ENCODE measurements at regions not wholly inside any gene's neighbourhood (a gene's known extent, or its start where the extent isn't known, plus 50 kb on each side); places are given as distances from the start of the nearest gene placed in this dataset.

DNA sequence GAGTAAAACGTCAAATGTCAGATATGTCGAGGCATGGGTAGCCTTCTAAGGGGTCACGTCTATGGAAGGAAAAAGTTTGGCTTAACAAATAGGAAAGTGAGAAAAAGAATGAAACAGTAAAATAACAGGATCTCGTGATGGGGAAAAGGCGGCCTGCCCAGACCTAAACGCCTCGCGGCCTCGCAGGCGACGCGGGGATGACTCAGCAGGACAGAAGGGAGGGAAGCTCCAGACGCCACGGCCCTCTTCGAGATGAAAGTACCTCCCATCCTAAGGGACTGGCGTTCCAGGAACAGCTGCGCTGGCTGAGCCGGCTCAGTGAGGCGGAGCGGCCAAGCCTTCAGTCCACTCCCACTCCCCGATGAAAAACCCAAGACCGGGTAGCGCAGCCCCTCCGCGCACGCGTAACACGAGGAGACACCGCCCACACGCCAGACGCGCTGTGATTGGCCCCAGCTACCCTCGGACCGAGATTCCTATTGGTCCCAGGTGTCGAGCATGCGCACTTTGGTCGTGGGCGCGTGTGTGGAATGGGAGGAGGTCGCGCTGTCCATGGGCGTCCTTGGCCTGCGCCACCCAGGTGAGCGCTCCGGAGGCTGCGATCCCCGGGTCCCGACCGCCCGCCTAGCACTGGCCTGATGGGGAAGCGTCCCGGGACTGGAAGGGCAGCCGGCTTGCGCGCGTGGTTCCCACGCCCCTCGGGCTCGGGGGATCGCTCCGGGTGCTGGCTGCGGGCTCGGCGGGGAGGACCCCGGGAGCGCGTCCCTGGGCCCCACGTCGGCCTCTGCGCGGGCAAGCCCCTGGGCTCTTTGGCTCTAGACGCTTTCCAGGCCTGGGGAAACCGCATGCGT is 588.5 kb downstream of the MTRR start (continued):
- TF ChIP-seq, protein P1, sequence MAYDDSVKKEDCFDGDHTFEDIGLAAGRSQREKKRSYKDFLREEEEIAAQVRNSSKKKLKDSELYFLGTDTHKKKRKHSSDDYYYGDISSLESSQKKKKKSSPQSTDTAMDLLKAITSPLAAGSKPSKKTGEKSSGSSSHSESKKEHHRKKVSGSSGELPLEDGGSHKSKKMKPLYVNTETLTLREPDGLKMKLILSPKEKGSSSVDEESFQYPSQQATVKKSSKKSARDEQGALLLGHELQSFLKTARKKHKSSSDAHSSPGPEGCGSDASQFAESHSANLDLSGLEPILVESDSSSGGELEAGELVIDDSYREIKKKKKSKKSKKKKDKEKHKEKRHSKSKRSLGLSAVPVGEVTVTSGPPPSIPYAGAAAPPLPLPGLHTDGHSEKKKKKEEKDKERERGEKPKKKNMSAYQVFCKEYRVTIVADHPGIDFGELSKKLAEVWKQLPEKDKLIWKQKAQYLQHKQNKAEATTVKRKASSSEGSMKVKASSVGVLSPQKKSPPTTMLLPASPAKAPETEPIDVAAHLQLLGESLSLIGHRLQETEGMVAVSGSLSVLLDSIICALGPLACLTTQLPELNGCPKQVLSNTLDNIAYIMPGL (CRISPR knock-in tag; IDR thresholded peaks at IDR 0.05; ENCODE audit: borderline replicate concordance in 1 of 2, low read depth in 1 of 2) = peak in 1 of 2 experiments; percentile 82; a peak in 3 of 4 replicates
- TF ChIP-seq, protein P2, sequence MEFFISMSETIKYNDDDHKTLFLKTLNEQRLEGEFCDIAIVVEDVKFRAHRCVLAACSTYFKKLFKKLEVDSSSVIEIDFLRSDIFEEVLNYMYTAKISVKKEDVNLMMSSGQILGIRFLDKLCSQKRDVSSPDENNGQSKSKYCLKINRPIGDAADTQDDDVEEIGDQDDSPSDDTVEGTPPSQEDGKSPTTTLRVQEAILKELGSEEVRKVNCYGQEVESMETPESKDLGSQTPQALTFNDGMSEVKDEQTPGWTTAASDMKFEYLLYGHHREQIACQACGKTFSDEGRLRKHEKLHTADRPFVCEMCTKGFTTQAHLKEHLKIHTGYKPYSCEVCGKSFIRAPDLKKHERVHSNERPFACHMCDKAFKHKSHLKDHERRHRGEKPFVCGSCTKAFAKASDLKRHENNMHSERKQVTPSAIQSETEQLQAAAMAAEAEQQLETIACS (CRISPR knock-in tag; IDR thresholded peaks at IDR 0.05) = no peak
- TF ChIP-seq ZNF75D (CRISPR knock-in tag; IDR thresholded peaks at IDR 0.05; ENCODE audit: borderline replicate concordance) (no peak), HOXA5 (CRISPR knock-in tag; IDR thresholded peaks at IDR 0.05) (peak; percentile 40; the same call in 1 of the 2 replicates), ZNF577 (CRISPR knock-in tag; IDR thresholded peaks at IDR 0.05; ENCODE audit: borderline replicate concordance, low read depth) (no peak), ZNF678 (CRISPR knock-in tag; IDR thresholded peaks at IDR 0.05) (0 out of 2 replicates have a peak, but pooled peaks have one; percentile 60), ZNF790 (CRISPR knock-in tag; IDR thresholded peaks at IDR 0.05; ENCODE audit: borderline replicate concordance) (no peak), KDM1A (CRISPR knock-in tag; IDR thresholded peaks at IDR 0.05) (no peak), RBAK (CRISPR knock-in tag; IDR thresholded peaks at IDR 0.05) (no peak), ELF4 (CRISPR knock-in tag; IDR thresholded peaks at IDR 0.05; ENCODE audit: borderline replicate concordance) (no peak), ZIK1 (CRISPR knock-in tag; IDR thresholded peaks at IDR 0.05; ENCODE audit: borderline replicate concordance, low read depth) (0 out of 2 replicates have a peak, but pooled peaks have one; percentile 27), ZNF746 (CRISPR knock-in tag; IDR thresholded peaks at IDR 0.05) (no peak), ZNF749 (CRISPR knock-in tag; IDR thresholded peaks at IDR 0.05; ENCODE audit: borderline replicate concordance) (no peak), TBL1XR1 (IDR thresholded peaks at IDR 0.05; ENCODE audit: borderline replicate concordance, low read length, partially characterized antibody) (no peak), POLR2AphosphoS5 (IDR thresholded peaks at IDR 0.05; ENCODE audit: low read depth, low read length) (peak; percentile 59)
- TF ChIP-seq, protein P3, sequence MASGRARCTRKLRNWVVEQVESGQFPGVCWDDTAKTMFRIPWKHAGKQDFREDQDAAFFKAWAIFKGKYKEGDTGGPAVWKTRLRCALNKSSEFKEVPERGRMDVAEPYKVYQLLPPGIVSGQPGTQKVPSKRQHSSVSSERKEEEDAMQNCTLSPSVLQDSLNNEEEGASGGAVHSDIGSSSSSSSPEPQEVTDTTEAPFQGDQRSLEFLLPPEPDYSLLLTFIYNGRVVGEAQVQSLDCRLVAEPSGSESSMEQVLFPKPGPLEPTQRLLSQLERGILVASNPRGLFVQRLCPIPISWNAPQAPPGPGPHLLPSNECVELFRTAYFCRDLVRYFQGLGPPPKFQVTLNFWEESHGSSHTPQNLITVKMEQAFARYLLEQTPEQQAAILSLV (CRISPR knock-in tag; IDR thresholded peaks at IDR 0.05; ENCODE audit: borderline replicate concordance) = no peak
- TF ChIP-seq, protein P4, sequence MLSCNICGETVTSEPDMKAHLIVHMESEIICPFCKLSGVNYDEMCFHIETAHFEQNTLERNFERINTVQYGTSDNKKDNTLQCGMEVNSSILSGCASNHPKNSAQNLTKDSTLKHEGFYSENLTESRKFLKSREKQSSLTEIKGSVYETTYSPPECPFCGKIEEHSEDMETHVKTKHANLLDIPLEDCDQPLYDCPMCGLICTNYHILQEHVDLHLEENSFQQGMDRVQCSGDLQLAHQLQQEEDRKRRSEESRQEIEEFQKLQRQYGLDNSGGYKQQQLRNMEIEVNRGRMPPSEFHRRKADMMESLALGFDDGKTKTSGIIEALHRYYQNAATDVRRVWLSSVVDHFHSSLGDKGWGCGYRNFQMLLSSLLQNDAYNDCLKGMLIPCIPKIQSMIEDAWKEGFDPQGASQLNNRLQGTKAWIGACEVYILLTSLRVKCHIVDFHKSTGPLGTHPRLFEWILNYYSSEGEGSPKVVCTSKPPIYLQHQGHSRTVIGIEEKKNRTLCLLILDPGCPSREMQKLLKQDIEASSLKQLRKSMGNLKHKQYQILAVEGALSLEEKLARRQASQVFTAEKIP (CRISPR knock-in tag; IDR thresholded peaks at IDR 0.05; ENCODE audit: borderline replicate concordance) = no peak
- TF ChIP-seq, protein P5, sequence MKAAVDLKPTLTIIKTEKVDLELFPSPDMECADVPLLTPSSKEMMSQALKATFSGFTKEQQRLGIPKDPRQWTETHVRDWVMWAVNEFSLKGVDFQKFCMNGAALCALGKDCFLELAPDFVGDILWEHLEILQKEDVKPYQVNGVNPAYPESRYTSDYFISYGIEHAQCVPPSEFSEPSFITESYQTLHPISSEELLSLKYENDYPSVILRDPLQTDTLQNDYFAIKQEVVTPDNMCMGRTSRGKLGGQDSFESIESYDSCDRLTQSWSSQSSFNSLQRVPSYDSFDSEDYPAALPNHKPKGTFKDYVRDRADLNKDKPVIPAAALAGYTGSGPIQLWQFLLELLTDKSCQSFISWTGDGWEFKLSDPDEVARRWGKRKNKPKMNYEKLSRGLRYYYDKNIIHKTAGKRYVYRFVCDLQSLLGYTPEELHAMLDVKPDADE (CRISPR knock-in tag; IDR thresholded peaks at IDR 0.05) = no peak
- TF ChIP-seq, protein P6, sequence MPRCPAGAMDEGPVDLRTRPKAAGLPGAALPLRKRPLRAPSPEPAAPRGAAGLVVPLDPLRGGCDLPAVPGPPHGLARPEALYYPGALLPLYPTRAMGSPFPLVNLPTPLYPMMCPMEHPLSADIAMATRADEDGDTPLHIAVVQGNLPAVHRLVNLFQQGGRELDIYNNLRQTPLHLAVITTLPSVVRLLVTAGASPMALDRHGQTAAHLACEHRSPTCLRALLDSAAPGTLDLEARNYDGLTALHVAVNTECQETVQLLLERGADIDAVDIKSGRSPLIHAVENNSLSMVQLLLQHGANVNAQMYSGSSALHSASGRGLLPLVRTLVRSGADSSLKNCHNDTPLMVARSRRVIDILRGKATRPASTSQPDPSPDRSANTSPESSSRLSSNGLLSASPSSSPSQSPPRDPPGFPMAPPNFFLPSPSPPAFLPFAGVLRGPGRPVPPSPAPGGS (CRISPR knock-in tag; IDR thresholded peaks at IDR 0.05) = no peak
